Panc1 (cell line): ENCODE measurements at regions not wholly inside any gene's neighbourhood (a gene's known extent, or its start where the extent isn't known, plus 50 kb on each side); places are given as distances from the start of the nearest gene placed in this dataset.

Experiments used
- ATAC-seq: fragments of 200-7000 bp; cut with Tn5 transposase; 2 replicates; pipeline ENCODE4 v1.9.1; 2020; ENCODE audit warnings: mild to moderate bottlenecking, moderate library complexity
- BruUV-seq: library from RNA; stranded (reverse); fragments of 400-500 nt; replicated peaks from 2 replicates; lab custom pipeline; 2021; lab: Mats Ljungman, UMichigan
- CTCF ChIA-PET: fragments of 300-600 bp; sonication (Branson Sonifier 250); formaldehyde crosslinking; loops from one replicate; lab custom pipeline; 2022; ENCODE audit warnings: antibody characterized with exemption; lab: Charles Lee
- POLR2A ChIA-PET: fragments of 300-600 bp; sonication (Branson Sonifier 250); formaldehyde crosslinking; loops from one replicate; lab custom pipeline; 2022; ENCODE audit warnings: antibody characterized with exemption; lab: Charles Lee
- DNase-seq: peaks from one replicate; pipeline ENCODE4 v3.0.0-alpha.2; 2010; ENCODE audit warnings: low read depth, low spot score
- H3K27ac ChIP-seq: 2 replicates; pipeline ENCODE4 v1.5.1; 2011; ENCODE audit warnings: mild to moderate bottlenecking, low read length, inconsistent platforms
- H3K27me3 ChIP-seq: fragments of 200-500 bp; sonication (Bioruptor generic); 2 replicates; pipeline ENCODE4 v1.6.0; 2014; ENCODE audit warnings: low read length, inconsistent platforms; ENCODE audit not compliant: control insufficient read depth, insufficient read depth
- H3K36me3 ChIP-seq: fragments of 200-500 bp; sonication (Bioruptor generic); 2 replicates; pipeline ENCODE4 v1.5.1; 2014; ENCODE audit warnings: inconsistent platforms, mild to moderate bottlenecking, low read length, moderate library complexity; ENCODE audit not compliant: control insufficient read depth, insufficient read depth
- H3K4me1 ChIP-seq: 2 replicates; pipeline ENCODE4 v1.5.1; 2011; ENCODE audit warnings: inconsistent platforms, mild to moderate bottlenecking, low read length, moderate library complexity; ENCODE audit not compliant: control insufficient read depth, insufficient read depth
- H3K4me3 ChIP-seq, 2 experiments: 2 replicates each; pipeline ENCODE4 v1.5.1; 2011 to 2012; ENCODE audit warnings: low read depth in 2 of 2, low read length in 2 of 2, mild to moderate bottlenecking in 2 of 2, inconsistent platforms in 1 of 2, moderate library complexity in 1 of 2
- H3K9me3 ChIP-seq: fragments of 200-500 bp; sonication (Bioruptor generic); 2 replicates; pipeline ENCODE4 v1.5.1; 2014; ENCODE audit warnings: low read depth, mild to moderate bottlenecking, inconsistent platforms, low read length, moderate library complexity; ENCODE audit not compliant: control insufficient read depth, insufficient read depth
- POLR2AphosphoS5 ChIP-seq: IDR thresholded peaks from 2 replicates; pipeline ENCODE4 v1.6.1; 2012; ENCODE audit warnings: mild to moderate bottlenecking, low read depth, low read length, moderate library complexity
- SIN3A ChIP-seq: IDR thresholded peaks from 2 replicates; pipeline ENCODE4 v1.6.1; 2012; ENCODE audit warnings: low read depth, mild to moderate bottlenecking, low read length, moderate library complexity, borderline replicate concordance; ENCODE audit not compliant: insufficient read depth
- TCF7L2 ChIP-seq: IDR thresholded peaks from 2 replicates; pipeline ENCODE4 v1.6.1; 2011; ENCODE audit warnings: mild to moderate bottlenecking, low read depth, low read length, inconsistent platforms
- in situ Hi-C: cut with HindIII; loops from 2 replicates; pipeline ENCODE4 v1.10.0; 2016; ENCODE audit warnings: low sequenced_read_pairs, low pct_unique_long_range_greater_than_20kb
- intact Hi-C: fragments of 100-400 bp; cut with micrococcal nuclease; formaldehyde crosslinking; loops from one replicate; pipeline ENCODE4 v1.10.0; 2022; ENCODE audit not compliant: unreplicated experiment
- TF ChIP-seq, protein P1 (sequence below), 2 experiments: IDR thresholded peaks; 2 replicates each; pipeline ENCODE4 v1.6.1; 2011 to 2012; ENCODE audit warnings: low read depth in 2 of 2, control low read depth in 1 of 2, low read length in 1 of 2, mild to moderate bottlenecking in 1 of 2, moderate library complexity in 1 of 2; ENCODE audit not compliant: insufficient read depth in 1 of 2
- TF ChIP-seq, protein P2 (sequence below): fragments of 450-650 bp; IDR thresholded peaks from 2 replicates; pipeline ENCODE4 v1.5.1; 2017; ENCODE audit warnings: mild to moderate bottlenecking

DNA sequence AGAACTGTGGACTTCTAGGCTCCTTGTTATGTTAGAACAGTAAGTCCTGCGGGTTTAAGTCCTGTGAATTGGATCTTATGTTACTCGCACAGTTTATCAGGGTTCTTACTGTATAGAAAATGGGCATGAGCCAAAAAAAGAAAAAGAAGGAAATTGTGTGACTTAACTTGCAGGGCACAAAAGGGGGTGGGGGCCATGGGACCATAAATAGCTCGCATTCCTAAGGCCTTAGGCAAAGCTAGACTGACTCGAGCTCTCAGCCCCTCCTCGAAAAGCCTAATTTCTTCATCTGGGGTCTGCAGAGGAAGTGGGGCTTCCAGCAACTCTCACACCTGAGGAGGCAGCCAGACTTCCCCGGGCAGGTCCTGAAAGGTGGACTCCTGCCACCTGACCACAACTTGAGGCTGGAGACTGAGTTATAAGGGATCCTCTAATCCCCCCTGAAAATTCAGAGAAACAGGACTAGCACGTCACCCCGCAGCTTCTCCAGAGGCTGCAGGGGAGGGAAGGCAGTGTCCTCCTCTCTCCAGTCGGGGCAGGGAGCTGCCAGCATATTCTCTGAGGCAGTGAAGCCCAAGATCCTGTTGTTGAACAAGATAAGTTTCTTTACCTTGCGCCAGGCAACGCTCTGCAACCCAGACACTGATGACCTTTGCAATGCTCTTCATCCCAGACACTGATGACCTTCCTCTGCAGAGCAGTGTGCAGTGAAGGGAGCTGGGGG is 280.5 kb downstream of the PCNX1 start:
- POLR2A ChIA-PET = no interaction called here
- DNase-seq = no peak
- no peak for ATAC-seq
- TF ChIP-seq, protein P1, sequence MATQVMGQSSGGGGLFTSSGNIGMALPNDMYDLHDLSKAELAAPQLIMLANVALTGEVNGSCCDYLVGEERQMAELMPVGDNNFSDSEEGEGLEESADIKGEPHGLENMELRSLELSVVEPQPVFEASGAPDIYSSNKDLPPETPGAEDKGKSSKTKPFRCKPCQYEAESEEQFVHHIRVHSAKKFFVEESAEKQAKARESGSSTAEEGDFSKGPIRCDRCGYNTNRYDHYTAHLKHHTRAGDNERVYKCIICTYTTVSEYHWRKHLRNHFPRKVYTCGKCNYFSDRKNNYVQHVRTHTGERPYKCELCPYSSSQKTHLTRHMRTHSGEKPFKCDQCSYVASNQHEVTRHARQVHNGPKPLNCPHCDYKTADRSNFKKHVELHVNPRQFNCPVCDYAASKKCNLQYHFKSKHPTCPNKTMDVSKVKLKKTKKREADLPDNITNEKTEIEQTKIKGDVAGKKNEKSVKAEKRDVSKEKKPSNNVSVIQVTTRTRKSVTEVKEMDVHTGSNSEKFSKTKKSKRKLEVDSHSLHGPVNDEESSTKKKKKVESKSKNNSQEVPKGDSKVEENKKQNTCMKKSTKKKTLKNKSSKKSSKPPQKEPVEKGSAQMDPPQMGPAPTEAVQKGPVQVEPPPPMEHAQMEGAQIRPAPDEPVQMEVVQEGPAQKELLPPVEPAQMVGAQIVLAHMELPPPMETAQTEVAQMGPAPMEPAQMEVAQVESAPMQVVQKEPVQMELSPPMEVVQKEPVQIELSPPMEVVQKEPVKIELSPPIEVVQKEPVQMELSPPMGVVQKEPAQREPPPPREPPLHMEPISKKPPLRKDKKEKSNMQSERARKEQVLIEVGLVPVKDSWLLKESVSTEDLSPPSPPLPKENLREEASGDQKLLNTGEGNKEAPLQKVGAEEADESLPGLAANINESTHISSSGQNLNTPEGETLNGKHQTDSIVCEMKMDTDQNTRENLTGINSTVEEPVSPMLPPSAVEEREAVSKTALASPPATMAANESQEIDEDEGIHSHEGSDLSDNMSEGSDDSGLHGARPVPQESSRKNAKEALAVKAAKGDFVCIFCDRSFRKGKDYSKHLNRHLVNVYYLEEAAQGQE (IDR thresholded peaks at IDR 0.05; ENCODE audit: insufficient read depth in 1 of 2, low read depth in 2 of 2, low read length in 1 of 2) = no peak
- TF ChIP-seq SIN3A (no peak), TCF7L2 (no peak), POLR2AphosphoS5 (no peak)
- TF ChIP-seq, protein P2, sequence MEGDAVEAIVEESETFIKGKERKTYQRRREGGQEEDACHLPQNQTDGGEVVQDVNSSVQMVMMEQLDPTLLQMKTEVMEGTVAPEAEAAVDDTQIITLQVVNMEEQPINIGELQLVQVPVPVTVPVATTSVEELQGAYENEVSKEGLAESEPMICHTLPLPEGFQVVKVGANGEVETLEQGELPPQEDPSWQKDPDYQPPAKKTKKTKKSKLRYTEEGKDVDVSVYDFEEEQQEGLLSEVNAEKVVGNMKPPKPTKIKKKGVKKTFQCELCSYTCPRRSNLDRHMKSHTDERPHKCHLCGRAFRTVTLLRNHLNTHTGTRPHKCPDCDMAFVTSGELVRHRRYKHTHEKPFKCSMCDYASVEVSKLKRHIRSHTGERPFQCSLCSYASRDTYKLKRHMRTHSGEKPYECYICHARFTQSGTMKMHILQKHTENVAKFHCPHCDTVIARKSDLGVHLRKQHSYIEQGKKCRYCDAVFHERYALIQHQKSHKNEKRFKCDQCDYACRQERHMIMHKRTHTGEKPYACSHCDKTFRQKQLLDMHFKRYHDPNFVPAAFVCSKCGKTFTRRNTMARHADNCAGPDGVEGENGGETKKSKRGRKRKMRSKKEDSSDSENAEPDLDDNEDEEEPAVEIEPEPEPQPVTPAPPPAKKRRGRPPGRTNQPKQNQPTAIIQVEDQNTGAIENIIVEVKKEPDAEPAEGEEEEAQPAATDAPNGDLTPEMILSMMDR = no peak
- no peak overlapping the region for H3K27ac ChIP-seq
- BruUV-seq = no TSS peak
- H3K36me3 ChIP-seq = no peaks in the 10 kb centered on the region
- H3K4me3 ChIP-seq = no peak overlapping the region
- H3K4me1 ChIP-seq = no peaks in the 10 kb centered on the region
- no peaks in the 10 kb centered on the region for H3K9me3 ChIP-seq
- intact Hi-C loops = no loop called here
- in situ Hi-C loops = no loop called here
- CTCF ChIA-PET = no interaction called here
- peaks cover 5% of the 10 kb centered on the region for H3K27me3 ChIP-seq

DNA sequence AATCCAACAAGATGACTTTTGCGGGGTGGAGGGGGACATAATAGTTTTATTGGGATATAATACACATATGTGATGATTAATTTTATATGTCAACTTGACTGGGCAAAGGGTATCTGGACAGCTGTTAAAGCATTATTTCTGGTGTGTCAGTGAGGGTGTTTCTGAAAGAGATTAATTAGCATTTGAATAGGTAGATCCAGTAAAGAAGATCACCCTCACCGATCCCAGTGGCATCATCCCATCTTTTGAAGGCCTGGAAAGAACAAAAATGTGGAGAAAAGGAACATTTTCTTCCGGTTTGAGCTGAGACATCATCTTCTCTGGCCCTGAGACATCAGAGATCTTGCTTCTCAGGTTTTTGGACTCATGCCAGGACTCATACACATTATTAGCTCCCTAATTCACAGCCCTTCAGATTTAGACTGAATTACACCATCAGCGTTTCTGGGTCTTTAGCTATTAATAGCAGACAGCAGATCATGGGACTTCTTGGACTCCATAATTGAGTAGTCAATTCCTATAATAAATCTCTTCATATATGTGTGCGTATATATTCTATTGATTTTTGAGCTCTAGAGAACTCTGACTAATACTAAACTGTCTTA is 283.6 kb downstream of the PCNX1 start:
- in situ Hi-C loops (no loop called here), intact Hi-C loops (no loop called here)
- no peak for TF ChIP-seq SIN3A
- ChIA-PET CTCF (no interaction called here), POLR2A (interaction anchor here (0.6 kb wide), 1 partner anchor 358 kb away, joined by 8 read pairs; no protein-coding TSS in a partner anchor)
- peaks cover 5% of the 10 kb centered on the region for H3K27me3 ChIP-seq
- H3K36me3 ChIP-seq = no peaks in the 10 kb centered on the region
- DNase-seq (no peak), ATAC-seq (no peak)
- H3K27ac ChIP-seq = no peak overlapping the region
- H3K4me1 ChIP-seq = no peaks in the 10 kb centered on the region
- H3K4me3 ChIP-seq = no peak overlapping the region
- no TSS peak for BruUV-seq
- H3K9me3 ChIP-seq = no peaks in the 10 kb centered on the region

DNA sequence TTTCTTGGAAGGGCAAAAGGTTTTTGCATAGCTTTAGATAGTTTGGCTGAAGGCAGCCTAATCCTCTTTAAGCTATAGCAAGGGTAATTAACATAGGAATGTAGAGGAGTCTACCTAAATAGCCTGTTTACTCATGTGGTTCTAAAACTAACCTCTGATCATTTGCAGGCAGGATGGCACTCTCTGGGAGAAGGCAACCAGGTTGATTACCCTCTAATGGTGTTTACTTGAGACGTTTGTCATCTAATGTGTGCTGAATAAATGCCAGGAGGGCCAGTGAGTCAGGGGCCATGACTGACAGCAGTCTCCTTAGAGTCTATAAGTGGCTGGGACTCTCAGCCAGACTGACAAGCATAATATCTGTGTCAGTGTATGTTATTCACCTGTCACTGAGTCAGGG is 286.4 kb downstream of the PCNX1 start:
- no peak overlapping the region for H3K27ac ChIP-seq
- peaks cover 5% of the 10 kb centered on the region; the same call in 1 of the 2 replicates for H3K27me3 ChIP-seq
- ATAC-seq (no peak), DNase-seq (no peak)
- TF ChIP-seq SIN3A = no peak
- TF ChIP-seq, protein P1 (IDR thresholded peaks at IDR 0.05; ENCODE audit: insufficient read depth in 1 of 2, low read depth in 2 of 2, low read length in 1 of 2) = no peak
- no peak for TF ChIP-seq POLR2AphosphoS5
- no peaks in the 10 kb centered on the region for H3K36me3 ChIP-seq
- no peak overlapping the region for H3K4me3 ChIP-seq
- intact Hi-C loops = no loop called here
- no peaks in the 10 kb centered on the region for H3K4me1 ChIP-seq
- in situ Hi-C loops = no loop called here
- ChIA-PET CTCF (interaction anchor here (0.6 kb wide), 1 partner anchor 1740 kb away, joined by 4 read pairs; no protein-coding TSS in a partner anchor), POLR2A (no interaction called here)
- H3K9me3 ChIP-seq = no peaks in the 10 kb centered on the region
- BruUV-seq = no TSS peak
